ENCODE measurements at regions not wholly inside any gene's neighbourhood (a gene's known extent, or its start where the extent isn't known, plus 50 kb on each side); places are given as distances from the start of the nearest gene placed in this dataset.

DNA sequence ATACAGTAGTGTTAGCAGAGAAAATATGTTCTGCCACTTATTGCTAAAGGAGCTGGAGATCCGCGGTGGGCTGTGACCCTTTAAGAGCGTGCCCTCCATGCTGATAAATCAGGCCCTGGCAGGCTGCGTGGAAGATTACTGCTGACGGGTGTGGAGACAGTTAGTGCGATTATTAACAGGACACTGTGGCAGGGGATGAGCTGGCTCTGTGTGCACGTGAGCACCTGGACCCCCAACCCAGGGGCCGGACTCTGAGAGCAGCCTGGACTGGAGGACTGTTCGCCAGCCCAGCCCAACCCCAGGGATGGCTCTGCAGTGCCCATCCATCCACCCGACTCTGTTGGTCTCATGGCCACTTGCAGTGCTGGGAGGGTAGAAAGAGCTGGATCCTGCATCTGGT is 162.0 kb downstream of the MELK start:
- peaks cover 0 to 6% (median 0%) of the 10 kb centered on the region in 4 donors for H3K4me1 ChIP-seq
- DNase-seq = no peak
- intact Hi-C loops (cut with DNase I) = no loop called here
- H3K4me3 ChIP-seq = no peak overlapping the region
- TF ChIP-seq, protein P1, sequence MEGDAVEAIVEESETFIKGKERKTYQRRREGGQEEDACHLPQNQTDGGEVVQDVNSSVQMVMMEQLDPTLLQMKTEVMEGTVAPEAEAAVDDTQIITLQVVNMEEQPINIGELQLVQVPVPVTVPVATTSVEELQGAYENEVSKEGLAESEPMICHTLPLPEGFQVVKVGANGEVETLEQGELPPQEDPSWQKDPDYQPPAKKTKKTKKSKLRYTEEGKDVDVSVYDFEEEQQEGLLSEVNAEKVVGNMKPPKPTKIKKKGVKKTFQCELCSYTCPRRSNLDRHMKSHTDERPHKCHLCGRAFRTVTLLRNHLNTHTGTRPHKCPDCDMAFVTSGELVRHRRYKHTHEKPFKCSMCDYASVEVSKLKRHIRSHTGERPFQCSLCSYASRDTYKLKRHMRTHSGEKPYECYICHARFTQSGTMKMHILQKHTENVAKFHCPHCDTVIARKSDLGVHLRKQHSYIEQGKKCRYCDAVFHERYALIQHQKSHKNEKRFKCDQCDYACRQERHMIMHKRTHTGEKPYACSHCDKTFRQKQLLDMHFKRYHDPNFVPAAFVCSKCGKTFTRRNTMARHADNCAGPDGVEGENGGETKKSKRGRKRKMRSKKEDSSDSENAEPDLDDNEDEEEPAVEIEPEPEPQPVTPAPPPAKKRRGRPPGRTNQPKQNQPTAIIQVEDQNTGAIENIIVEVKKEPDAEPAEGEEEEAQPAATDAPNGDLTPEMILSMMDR (IDR thresholded peaks at IDR 0.05) = no peak
- TF ChIP-seq POLR2A (IDR thresholded peaks at IDR 0.05) = no peak
- no peak for TF ChIP-seq POLR2AphosphoS5 (IDR thresholded peaks at IDR 0.05)
- no peak for TF ChIP-seq EP300 (IDR thresholded peaks at IDR 0.05)
- H3K9me3 ChIP-seq = no peaks in the 10 kb centered on the region
- H3K27me3 ChIP-seq = peaks cover 4 to 39% (median 18%) of the 10 kb centered on the region in 3 donors
- H3K27ac ChIP-seq = no peak overlapping the region
- no peaks in the 10 kb centered on the region for H3K36me3 ChIP-seq
- WGBS, 2 donors = 60 to 66% methylated on average over 10 of the region's 10 CpGs

DNA sequence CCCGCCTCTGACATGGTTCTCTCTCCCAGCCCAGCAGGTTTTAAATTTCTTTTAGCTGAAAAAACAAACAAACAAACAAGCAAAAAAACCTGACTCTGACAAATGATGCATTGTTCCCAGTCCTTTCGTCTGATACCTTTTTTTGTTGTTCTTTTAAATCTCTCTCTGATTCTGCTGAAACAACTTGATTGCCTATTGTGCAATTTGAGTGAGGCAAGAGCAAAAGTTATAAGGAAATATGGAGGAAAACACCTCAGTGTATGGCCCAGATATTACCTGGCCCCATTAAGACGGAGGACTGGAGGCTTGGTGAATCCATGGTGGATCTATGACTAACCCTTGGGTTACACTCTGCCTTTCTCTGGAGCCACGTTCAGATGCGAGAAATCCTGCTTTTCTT is 164.0 kb downstream of the MELK start:
- no peaks in the 10 kb centered on the region for H3K36me3 ChIP-seq
- 56 to 81% methylated on average over 5 of the region's 5 CpGs for WGBS, 2 donors
- peaks cover 8 to 58% (median 21%) of the 10 kb centered on the region in 3 donors for H3K27me3 ChIP-seq

DNA sequence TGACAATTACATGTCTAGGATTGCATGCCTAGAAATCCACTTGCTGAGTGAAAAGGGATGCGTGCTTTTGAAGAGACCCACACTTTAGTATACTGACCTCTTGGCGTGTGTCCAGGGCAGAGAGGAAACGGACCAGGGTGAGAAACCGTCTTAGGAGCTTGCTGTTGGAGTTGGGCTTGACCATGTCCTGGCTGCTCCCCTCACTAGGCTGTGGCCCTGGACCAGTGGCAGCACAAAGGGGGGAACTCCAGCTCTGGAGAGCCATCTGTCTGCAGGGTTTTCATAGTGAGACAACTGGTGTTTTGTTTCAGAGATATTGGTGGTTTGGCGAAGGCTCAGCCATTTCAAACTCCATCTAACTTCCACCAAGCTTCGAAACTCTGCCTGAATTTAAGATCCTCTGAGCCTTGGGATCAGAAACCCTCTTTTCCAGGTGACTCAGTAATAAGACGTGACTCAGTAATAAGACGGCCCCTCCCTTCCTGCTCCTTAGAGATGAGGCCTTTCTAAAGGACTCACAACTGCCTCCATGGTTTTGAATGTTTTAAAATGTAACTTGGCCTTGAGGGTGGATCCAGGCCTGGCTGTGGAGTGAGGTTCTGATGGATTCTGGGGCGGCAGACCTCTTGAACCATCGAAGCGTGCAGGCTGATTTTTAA is 165.8 kb downstream of the MELK start:
- intact Hi-C loops (cut with DNase I) = no loop called here
- Histone ChIP-seq H3K27ac (no peak overlapping the region), H3K4me3 (no peak overlapping the region), H3K9me3 (no peaks in the 10 kb centered on the region), H3K27me3 (peaks cover 8 to 76% (median 21%) of the 10 kb centered on the region in 3 donors), H3K4me1 (peaks cover 0 to 7% (median 0%) of the 10 kb centered on the region in 4 donors), H3K36me3 (no peaks in the 10 kb centered on the region)
- 62 to 76% methylated on average over 11 of the region's 11 CpGs for WGBS, 2 donors
- TF ChIP-seq POLR2AphosphoS5 (IDR thresholded peaks at IDR 0.05) (no peak), POLR2A (IDR thresholded peaks at IDR 0.05) (no peak)
- DNase-seq = no peak

More for the DNA sequence above, 164.0 kb downstream of the MELK start:
- H3K4me1 ChIP-seq = peaks cover 0 to 7% (median 0%) of the 10 kb centered on the region in 4 donors
- no peak for DNase-seq
- TF ChIP-seq, protein P1 (IDR thresholded peaks at IDR 0.05) = no peak
- no peak for TF ChIP-seq POLR2A (IDR thresholded peaks at IDR 0.05)
- no peak for TF ChIP-seq POLR2AphosphoS5 (IDR thresholded peaks at IDR 0.05)
- no peak for TF ChIP-seq EP300 (IDR thresholded peaks at IDR 0.05)
- H3K9me3 ChIP-seq = no peaks in the 10 kb centered on the region
- H3K27ac ChIP-seq = no peak overlapping the region
- H3K4me3 ChIP-seq = no peak overlapping the region
- intact Hi-C loops (cut with DNase I) = no loop called here

DNA sequence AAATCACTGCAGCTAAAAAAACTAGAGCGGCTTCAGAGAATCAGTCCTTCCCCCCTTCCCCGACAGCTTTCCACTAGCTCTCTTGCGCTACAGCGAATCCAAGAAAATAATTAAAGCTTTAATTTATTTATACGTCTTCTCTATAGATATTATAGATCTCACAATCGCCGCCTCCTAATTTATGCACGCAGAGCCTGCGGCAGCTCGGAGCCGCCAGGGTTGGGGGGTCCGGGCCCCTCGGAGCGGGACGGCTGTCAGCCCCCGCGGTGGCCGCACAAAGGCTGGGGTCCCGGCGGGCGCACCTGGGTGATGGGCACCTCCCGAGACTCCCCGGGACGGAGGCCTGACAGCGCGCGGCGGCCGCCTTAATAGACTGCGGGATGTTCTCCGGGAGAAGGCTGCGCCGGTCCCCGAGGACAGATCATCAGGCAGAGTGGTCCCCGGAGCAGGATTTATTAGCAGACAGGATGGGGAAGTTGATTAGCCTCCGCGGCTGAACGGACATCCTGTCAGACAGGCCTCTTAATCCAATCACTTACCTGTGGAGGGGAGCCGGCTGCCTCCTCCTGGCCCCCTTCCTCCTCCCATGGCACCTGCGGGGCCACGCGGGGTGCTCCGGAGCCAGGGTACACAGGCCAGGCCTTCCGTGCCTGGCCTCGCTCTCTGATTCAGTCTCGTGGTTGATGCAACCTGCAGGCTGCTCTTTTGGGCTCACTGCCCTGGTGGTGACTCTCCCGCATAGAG is 166.8 kb downstream of the MELK start:
- Histone ChIP-seq H3K27me3 (peaks cover 8 to 79% (median 21%) of the 10 kb centered on the region in 3 donors), H3K9me3 (no peaks in the 10 kb centered on the region), H3K4me3 (no peak overlapping the region), H3K36me3 (no peaks in the 10 kb centered on the region), H3K27ac (no peak overlapping the region), H3K4me1 (peaks cover 0 to 7% (median 0%) of the 10 kb centered on the region in 4 donors)
- no peak for DNase-seq
- 13 to 26% methylated on average over 47 of the region's 47 CpGs for WGBS, 2 donors
- intact Hi-C loops (cut with DNase I) = no loop called here
- no peak for TF ChIP-seq POLR2A (IDR thresholded peaks at IDR 0.05)
- TF ChIP-seq EP300 (IDR thresholded peaks at IDR 0.05) = no peak

DNA sequence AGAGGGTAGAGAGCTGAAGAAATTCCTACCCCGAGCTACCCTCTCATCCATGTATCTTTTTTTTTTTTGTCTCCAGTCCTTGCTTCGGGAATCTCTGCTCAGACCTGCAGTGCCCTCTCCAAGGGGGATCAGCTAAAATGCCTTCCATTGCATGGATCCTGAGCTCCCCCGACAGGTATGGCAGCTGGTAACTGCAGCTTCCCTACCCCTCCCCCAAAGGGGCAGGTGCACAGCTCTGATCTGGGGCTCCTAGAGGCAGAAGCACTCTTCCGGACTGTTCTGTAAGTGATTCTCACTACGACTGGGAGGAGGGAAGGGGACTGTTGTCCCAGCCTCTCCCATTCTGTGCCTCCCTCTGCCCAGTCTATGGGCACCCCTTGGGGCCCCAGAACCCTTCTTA is 169.6 kb downstream of the MELK start:
- Histone ChIP-seq H3K27ac (no peak overlapping the region), H3K9me3 (no peaks in the 10 kb centered on the region), H3K4me3 (no peak overlapping the region), H3K27me3 (peaks cover 8 to 71% (median 18%) of the 10 kb centered on the region in 3 donors), H3K4me1 (peaks cover 0 to 7% (median 0%) of the 10 kb centered on the region in 4 donors), H3K36me3 (no peaks in the 10 kb centered on the region)
- intact Hi-C loops (cut with DNase I) = no loop called here
- DNase-seq = no peak
- TF ChIP-seq, protein P1 (IDR thresholded peaks at IDR 0.05) = no peak
- TF ChIP-seq POLR2AphosphoS5 (IDR thresholded peaks at IDR 0.05) (no peak), EP300 (IDR thresholded peaks at IDR 0.05) (no peak), POLR2A (IDR thresholded peaks at IDR 0.05) (no peak)
- 36 to 57% methylated on average over 5 of the region's 5 CpGs for WGBS, 2 donors
